Naive B cell (primary cell): ENCODE measurements at regions not wholly inside any gene's neighbourhood (a gene's known extent, or its start where the extent isn't known, plus 50 kb on each side); places are given as distances from the start of the nearest gene placed in this dataset.

Experiments
- ATAC-seq, 2 donors: fragments of 150-1000 bp; cut with Tn5 transposase; 2 replicates each; pipeline ENCODE4 v1.10.0; 2021; ENCODE audit warnings: low read depth in 2 of 2, mild to moderate bottlenecking in 2 of 2, moderate library complexity in 2 of 2
- DNase-seq: peaks from one replicate; pipeline ENCODE4 v3.0.0; 2022
- H3K27ac Mint-ChIP-seq, 6 donors: one replicate each; pipeline ENCODE4 v1.8.0; 2020 to 2022; ENCODE audit warnings: mild to moderate bottlenecking in 6 of 6, mixed read lengths in 6 of 6, moderate library complexity in 5 of 6, inconsistent platforms in 2 of 6
- H3K27me3 Mint-ChIP-seq, 3 donors: one replicate each; pipeline ENCODE4 v1.8.0; 2021 to 2022; ENCODE audit warnings: mixed read lengths in 3 of 3, mild to moderate bottlenecking in 1 of 3
- H3K36me3 Mint-ChIP-seq, 2 donors: one replicate each; pipeline ENCODE4 v1.8.0; 2020 to 2022; ENCODE audit warnings: mixed read lengths in 2 of 2, inconsistent platforms in 1 of 2, mild to moderate bottlenecking in 1 of 2
- H3K4me1 Mint-ChIP-seq, 3 donors: one replicate each; pipeline ENCODE4 v1.8.0; 2020 to 2022; ENCODE audit warnings: mixed read lengths in 3 of 3, inconsistent platforms in 1 of 3, mild to moderate bottlenecking in 1 of 3, moderate library complexity in 1 of 3
- H3K4me3 Mint-ChIP-seq, 8 donors: one replicate each; pipeline ENCODE4 v1.8.0; 2020 to 2022; ENCODE audit warnings: mild to moderate bottlenecking in 8 of 8, mixed read lengths in 8 of 8, moderate library complexity in 8 of 8, inconsistent platforms in 2 of 8
- H3K9me3 Mint-ChIP-seq, 7 donors: one replicate each; pipeline ENCODE4 v1.8.0; 2020 to 2022; ENCODE audit warnings: mixed read lengths in 7 of 7, mild to moderate bottlenecking in 5 of 7, inconsistent platforms in 2 of 7, moderate library complexity in 1 of 7

- DNase-seq (no peak), ATAC-seq (no peak)
- H3K4me3 Mint-ChIP-seq: no peak overlapping the region
- no peaks in the 10 kb centered on the region for H3K27me3 Mint-ChIP-seq
- peaks cover 0 to 11% (median 5%) of the 10 kb centered on the region in 7 donors for H3K9me3 Mint-ChIP-seq
- H3K4me1 Mint-ChIP-seq: no peaks in the 10 kb centered on the region
- no peaks in the 10 kb centered on the region for H3K36me3 Mint-ChIP-seq
- H3K27ac Mint-ChIP-seq: no peak overlapping the region
These were observed 542.4 kb upstream of the ARX start for GRCh38 chrX:25558137-25558536.

DNA sequence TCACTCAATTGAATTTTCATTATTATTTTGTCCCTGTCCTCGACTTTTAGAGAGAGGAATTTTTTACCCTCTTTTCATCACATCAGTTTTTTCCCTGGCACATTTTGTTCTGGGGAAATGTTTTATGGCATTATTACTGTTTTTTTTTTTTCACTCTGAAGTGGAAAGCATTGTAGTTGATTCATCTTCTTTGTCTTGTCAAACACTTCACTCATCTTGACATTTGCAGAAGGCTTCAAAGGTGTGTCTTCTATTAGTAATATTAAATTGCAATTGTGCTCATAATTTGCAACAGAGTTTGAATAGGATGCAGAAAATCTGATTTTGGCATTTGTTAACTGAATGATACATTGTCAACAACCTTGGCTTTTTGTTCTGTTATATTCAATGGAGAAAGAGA lies 545.4 kb upstream of the ARX start:
- no peak for DNase-seq
- H3K4me1 Mint-ChIP-seq: no peaks in the 10 kb centered on the region
- no peaks in the 10 kb centered on the region for H3K27me3 Mint-ChIP-seq
- no peak overlapping the region for H3K27ac Mint-ChIP-seq
- no peak overlapping the region for H3K4me3 Mint-ChIP-seq
- H3K36me3 Mint-ChIP-seq: no peaks in the 10 kb centered on the region
- H3K9me3 Mint-ChIP-seq: peaks cover 0 to 19% (median 5%) of the 10 kb centered on the region in 7 donors
- no peak for ATAC-seq

GRCh38 chrX:25573631-25574030 lies 557.9 kb upstream of the ARX start:
- Mint-ChIP-seq H3K4me3 (no peak overlapping the region), H3K36me3 (no peaks in the 10 kb centered on the region), H3K27me3 (no peaks in the 10 kb centered on the region), H3K4me1 (no peaks in the 10 kb centered on the region), H3K27ac (no peak overlapping the region), H3K9me3 (peaks cover 0 to 5% (median 2%) of the 10 kb centered on the region in 7 donors)
- DNase-seq (no peak), ATAC-seq (no peak)

- Mint-ChIP-seq H3K27me3 (no peaks in the 10 kb centered on the region), H3K9me3 (peaks cover 0 to 11% (median 0%) of the 10 kb centered on the region in 7 donors), H3K36me3 (no peaks in the 10 kb centered on the region), H3K4me3 (no peak overlapping the region), H3K4me1 (no peaks in the 10 kb centered on the region), H3K27ac (no peak overlapping the region)
- no peak for ATAC-seq
- no peak for DNase-seq
These were observed 541.2 kb upstream of the MAGEB18 start for GRCh38 chrX:25596921-25597320.

GRCh38 chrX:25597551-25597950 lies 540.6 kb upstream of the MAGEB18 start:
- Mint-ChIP-seq H3K27me3 (no peaks in the 10 kb centered on the region), H3K9me3 (peaks cover 0 to 15% (median 2%) of the 10 kb centered on the region in 7 donors), H3K36me3 (no peaks in the 10 kb centered on the region), H3K27ac (no peak overlapping the region), H3K4me1 (no peaks in the 10 kb centered on the region), H3K4me3 (no peak overlapping the region)
- DNase-seq (no peak), ATAC-seq (no peak)

DNA sequence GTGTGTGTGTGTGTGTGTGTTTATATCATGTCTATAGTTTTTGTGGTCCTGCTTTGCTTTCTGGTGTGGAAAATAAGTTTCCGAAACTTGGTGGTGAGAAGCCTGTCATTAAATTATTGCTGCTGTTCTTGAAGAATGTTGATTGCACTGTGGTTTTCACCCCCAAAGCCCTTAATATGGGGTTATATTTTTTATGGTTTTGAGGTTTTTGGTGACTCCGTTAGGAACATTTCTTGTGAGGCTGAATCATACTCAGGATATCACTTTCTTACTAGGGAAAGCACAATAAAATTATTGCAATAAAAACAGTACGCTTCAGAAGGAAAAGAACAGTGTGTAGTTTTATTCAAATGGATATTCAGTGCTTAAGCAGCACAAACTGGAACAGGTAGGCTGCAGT lies 539.1 kb upstream of the MAGEB18 start:
- H3K27ac Mint-ChIP-seq: no peak overlapping the region
- no peaks in the 10 kb centered on the region for H3K27me3 Mint-ChIP-seq
- H3K9me3 Mint-ChIP-seq: peaks cover 0 to 15% (median 0%) of the 10 kb centered on the region in 7 donors
- H3K4me1 Mint-ChIP-seq: no peaks in the 10 kb centered on the region
- no peaks in the 10 kb centered on the region for H3K36me3 Mint-ChIP-seq
- no peak overlapping the region for H3K4me3 Mint-ChIP-seq
- no peak for ATAC-seq
- no peak for DNase-seq

DNA sequence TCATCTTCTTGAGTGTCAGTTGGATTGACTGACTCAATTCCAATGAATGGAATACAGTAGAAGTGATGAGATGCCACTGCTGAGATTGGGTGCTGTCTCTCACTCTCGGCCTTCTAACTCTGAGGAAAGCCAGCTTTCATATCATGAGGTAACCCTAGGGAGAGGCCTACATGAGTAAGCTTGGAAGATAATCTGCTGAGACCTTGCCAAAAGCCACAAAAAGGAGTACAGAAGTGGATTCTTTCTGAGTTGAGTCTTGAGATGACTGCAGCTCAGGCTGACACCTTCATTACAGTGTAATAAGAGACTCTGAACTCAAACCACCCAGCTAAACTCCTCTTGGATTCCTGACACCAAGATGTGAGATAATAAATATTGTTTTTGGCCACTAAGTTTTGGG lies 537.4 kb upstream of the MAGEB18 start:
- H3K4me3 Mint-ChIP-seq: no peak overlapping the region
- no peak for ATAC-seq
- no peak for DNase-seq
- peaks cover 0 to 22% (median 6%) of the 10 kb centered on the region in 7 donors for H3K9me3 Mint-ChIP-seq
- H3K4me1 Mint-ChIP-seq: no peaks in the 10 kb centered on the region
- no peaks in the 10 kb centered on the region for H3K36me3 Mint-ChIP-seq
- H3K27me3 Mint-ChIP-seq: no peaks in the 10 kb centered on the region
- no peak overlapping the region for H3K27ac Mint-ChIP-seq

GRCh38 chrX:25601323-25601722 lies 536.8 kb upstream of the MAGEB18 start:
- no peaks in the 10 kb centered on the region for H3K4me1 Mint-ChIP-seq
- no peak overlapping the region for H3K4me3 Mint-ChIP-seq
- DNase-seq (no peak), ATAC-seq (no peak)
- H3K27me3 Mint-ChIP-seq: no peaks in the 10 kb centered on the region
- no peaks in the 10 kb centered on the region for H3K36me3 Mint-ChIP-seq
- no peak overlapping the region for H3K27ac Mint-ChIP-seq
- peaks cover 0 to 22% (median 6%) of the 10 kb centered on the region in 7 donors for H3K9me3 Mint-ChIP-seq

DNA sequence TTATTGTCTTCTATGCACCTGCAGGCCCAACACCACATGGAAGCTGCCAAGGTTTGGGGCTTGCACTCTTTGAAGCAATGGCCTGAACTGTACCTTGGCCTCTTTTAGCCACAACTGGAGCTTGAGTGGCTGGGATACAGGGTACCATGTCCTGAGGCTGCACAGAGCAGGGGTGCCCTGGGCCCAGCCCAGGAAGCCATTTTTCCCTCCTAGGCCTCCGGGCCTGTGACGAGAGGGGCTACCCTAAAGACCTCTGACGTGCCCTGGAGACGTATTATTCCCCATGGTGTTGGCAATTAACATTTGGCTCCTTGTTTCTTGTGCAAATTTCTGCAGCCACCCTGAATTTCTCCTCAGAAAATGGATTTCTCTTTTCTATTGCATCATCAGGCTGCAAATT lies 519.9 kb upstream of the MAGEB18 start:
- H3K4me1 Mint-ChIP-seq: no peaks in the 10 kb centered on the region
- no peaks in the 10 kb centered on the region for H3K36me3 Mint-ChIP-seq
- no peak overlapping the region for H3K4me3 Mint-ChIP-seq
- H3K9me3 Mint-ChIP-seq: peaks cover 0 to 7% (median 0%) of the 10 kb centered on the region in 7 donors
- H3K27me3 Mint-ChIP-seq: no peaks in the 10 kb centered on the region
- no peak for DNase-seq
- no peak overlapping the region for H3K27ac Mint-ChIP-seq
- ATAC-seq: no peak

DNA sequence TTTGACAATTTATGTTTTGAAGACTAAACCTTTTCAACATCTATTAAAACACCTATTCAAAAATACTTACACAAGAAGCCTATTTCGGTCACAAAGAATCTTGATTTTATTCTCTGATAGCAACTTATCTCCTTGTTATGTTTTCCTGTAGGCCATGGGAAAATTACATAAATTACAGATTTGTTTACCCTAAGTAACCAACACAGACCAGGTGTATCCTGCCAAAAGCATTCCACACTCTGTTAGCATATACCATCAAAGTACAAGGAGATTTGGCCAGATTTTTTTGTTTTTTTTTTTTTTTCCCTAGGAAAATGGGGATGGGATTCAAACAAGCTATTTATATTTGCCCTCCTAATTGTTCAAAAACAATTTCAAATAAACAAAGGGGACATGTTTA lies 497.9 kb upstream of the MAGEB18 start:
- Mint-ChIP-seq H3K9me3 (peaks cover 2 to 20% (median 5%) of the 10 kb centered on the region in 7 donors), H3K27me3 (no peaks in the 10 kb centered on the region), H3K4me3 (no peak overlapping the region), H3K27ac (no peak overlapping the region), H3K36me3 (no peaks in the 10 kb centered on the region), H3K4me1 (no peaks in the 10 kb centered on the region)
- no peak for ATAC-seq
- DNase-seq: no peak

GRCh38 chrX:25646156-25646555 lies 492.0 kb upstream of the MAGEB18 start:
- Mint-ChIP-seq H3K27ac (no peak overlapping the region), H3K4me1 (no peaks in the 10 kb centered on the region), H3K36me3 (peaks cover 0 to 6% of the 10 kb centered on the region in 2 donors), H3K27me3 (no peaks in the 10 kb centered on the region), H3K9me3 (peaks cover 5 to 32% (median 10%) of the 10 kb centered on the region in 7 donors), H3K4me3 (no peak overlapping the region)
- ATAC-seq (no peak), DNase-seq (no peak)

DNA sequence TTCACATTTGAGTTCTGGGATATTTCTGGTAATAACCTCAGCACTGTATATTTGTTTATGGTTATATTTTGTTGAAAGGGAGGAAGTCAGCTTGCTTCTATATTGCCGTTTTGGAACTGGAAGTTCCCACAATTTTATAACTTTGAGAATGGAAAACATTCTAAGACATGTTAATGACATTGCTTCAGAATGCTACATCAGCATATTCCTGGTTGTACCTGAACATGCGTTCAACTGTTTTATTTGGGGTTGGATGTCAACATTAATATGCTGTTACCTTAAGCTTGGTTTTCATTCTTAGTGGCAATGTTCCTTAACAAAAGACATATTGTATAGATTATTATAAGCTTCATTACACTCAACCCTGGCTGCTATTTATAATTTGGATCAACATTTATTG lies 489.4 kb upstream of the MAGEB18 start:
- Mint-ChIP-seq H3K27ac (no peak overlapping the region), H3K36me3 (peaks cover 0 to 6% of the 10 kb centered on the region in 2 donors), H3K4me1 (no peaks in the 10 kb centered on the region), H3K4me3 (no peak overlapping the region), H3K9me3 (peaks cover 0 to 16% (median 10%) of the 10 kb centered on the region in 7 donors), H3K27me3 (no peaks in the 10 kb centered on the region)
- ATAC-seq: no peak
- no peak for DNase-seq

GRCh38 chrX:25650216-25650820 lies 487.8 kb upstream of the MAGEB18 start:
- no peaks in the 10 kb centered on the region for H3K27me3 Mint-ChIP-seq
- no peak overlapping the region for H3K27ac Mint-ChIP-seq
- peaks cover 0 to 6% of the 10 kb centered on the region in 2 donors for H3K36me3 Mint-ChIP-seq
- no peak for DNase-seq
- ATAC-seq: no peak
- peaks cover 0 to 16% (median 10%) of the 10 kb centered on the region in 7 donors for H3K9me3 Mint-ChIP-seq
- H3K4me3 Mint-ChIP-seq: no peak overlapping the region
- H3K4me1 Mint-ChIP-seq: no peaks in the 10 kb centered on the region

DNA sequence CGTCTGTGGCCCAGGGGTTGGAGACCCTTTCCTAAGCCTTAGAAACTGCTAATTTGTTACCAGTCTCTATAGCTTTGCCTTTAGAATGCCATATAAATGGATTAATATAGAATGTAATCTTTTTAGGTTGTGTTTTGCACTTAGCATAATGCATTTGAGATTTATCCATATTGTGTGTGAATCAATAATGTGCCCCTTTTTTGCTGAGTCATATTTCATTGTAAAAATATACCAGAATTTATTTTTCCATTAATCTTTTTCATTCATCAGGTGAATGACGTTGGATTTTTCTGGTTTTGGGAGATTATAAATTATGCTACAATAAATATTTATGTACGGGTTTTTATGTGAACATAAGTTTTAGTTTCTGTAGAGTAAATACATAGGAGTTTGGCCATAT lies 478.8 kb upstream of the MAGEB18 start:
- Mint-ChIP-seq H3K9me3 (peaks cover 0 to 8% (median 0%) of the 10 kb centered on the region in 7 donors), H3K4me1 (no peaks in the 10 kb centered on the region), H3K36me3 (no peaks in the 10 kb centered on the region), H3K4me3 (no peak overlapping the region), H3K27me3 (no peaks in the 10 kb centered on the region), H3K27ac (no peak overlapping the region)
- DNase-seq (no peak), ATAC-seq (no peak)

GRCh38 chrX:25663701-25664100 lies 474.4 kb upstream of the MAGEB18 start:
- DNase-seq (no peak), ATAC-seq (no peak)
- no peak overlapping the region for H3K27ac Mint-ChIP-seq
- no peaks in the 10 kb centered on the region for H3K36me3 Mint-ChIP-seq
- H3K4me1 Mint-ChIP-seq: no peaks in the 10 kb centered on the region
- H3K4me3 Mint-ChIP-seq: no peak overlapping the region
- peaks cover 0 to 2% (median 0%) of the 10 kb centered on the region in 7 donors for H3K9me3 Mint-ChIP-seq
- no peaks in the 10 kb centered on the region for H3K27me3 Mint-ChIP-seq
